Peyer's patch (tissue), 4 donors: ENCODE measurements at regions not wholly inside any gene's neighbourhood (a gene's known extent, or its start where the extent isn't known, plus 50 kb on each side); places are given as distances from the start of the nearest gene placed in this dataset.

ENCODE experiments used
- POLR2A ChIP-seq, 2 donors: fragments of 450-650 bp; IDR thresholded peaks; one replicate each; pipeline ENCODE4 v1.5.1; 2017; ENCODE audit warnings: antibody characterized with exemption in 2 of 2, mild to moderate bottlenecking in 2 of 2, moderate library complexity in 2 of 2
- TF ChIP-seq, protein P1 (sequence below), 6 experiments: fragments of 450-650 bp in 4 of 6; fragments of 200-600 bp in 2 of 6; sonication (generic) in 1 of 6; IDR thresholded peaks; one replicate each; pipeline ENCODE4 v1.5.1; 2017 to 2019; ENCODE audit warnings: antibody characterized with exemption in 6 of 6, mild to moderate bottlenecking in 3 of 6, moderate library complexity in 1 of 6

DNA sequence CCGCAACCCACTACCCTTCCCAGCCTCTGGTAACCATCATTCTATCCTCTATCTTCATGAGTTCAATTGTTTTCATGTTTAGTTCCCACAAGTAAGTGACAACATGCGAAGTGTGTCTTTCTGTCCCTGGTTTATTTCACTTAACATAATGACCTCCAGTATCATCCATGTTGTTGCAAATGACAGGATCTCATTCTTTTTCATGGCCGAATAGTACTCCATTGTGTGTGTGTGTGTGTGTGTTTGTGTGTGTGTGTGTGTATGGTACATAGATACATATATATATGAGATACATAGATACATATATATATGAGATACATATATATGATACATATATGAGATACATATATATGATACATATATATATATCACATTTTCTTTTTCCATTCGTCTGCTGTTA lies 196.3 kb upstream of the STK17B start:
- TF ChIP-seq, protein P1, sequence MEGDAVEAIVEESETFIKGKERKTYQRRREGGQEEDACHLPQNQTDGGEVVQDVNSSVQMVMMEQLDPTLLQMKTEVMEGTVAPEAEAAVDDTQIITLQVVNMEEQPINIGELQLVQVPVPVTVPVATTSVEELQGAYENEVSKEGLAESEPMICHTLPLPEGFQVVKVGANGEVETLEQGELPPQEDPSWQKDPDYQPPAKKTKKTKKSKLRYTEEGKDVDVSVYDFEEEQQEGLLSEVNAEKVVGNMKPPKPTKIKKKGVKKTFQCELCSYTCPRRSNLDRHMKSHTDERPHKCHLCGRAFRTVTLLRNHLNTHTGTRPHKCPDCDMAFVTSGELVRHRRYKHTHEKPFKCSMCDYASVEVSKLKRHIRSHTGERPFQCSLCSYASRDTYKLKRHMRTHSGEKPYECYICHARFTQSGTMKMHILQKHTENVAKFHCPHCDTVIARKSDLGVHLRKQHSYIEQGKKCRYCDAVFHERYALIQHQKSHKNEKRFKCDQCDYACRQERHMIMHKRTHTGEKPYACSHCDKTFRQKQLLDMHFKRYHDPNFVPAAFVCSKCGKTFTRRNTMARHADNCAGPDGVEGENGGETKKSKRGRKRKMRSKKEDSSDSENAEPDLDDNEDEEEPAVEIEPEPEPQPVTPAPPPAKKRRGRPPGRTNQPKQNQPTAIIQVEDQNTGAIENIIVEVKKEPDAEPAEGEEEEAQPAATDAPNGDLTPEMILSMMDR (IDR thresholded peaks at IDR 0.05), result no peak
- no peak for TF ChIP-seq POLR2A (IDR thresholded peaks at IDR 0.05)
